ENCODE measurements at regions not wholly inside any gene's neighbourhood (a gene's known extent, or its start where the extent isn't known, plus 50 kb on each side); places are given as distances from the start of the nearest gene placed in this dataset.

GRCh38 chr11:87422566-87422965 is 384.8 kb downstream of the TMEM135 start:
- no peak overlapping the region for H2AFZ ChIP-seq (ENCODE audit: low read length)
- H3K79me2 ChIP-seq (ENCODE audit: insufficient read depth, low read length): no peaks in the 10 kb centered on the region
- H3K36me3 ChIP-seq (ENCODE audit: insufficient read depth, low read length): no peaks in the 10 kb centered on the region
- no peaks in the 10 kb centered on the region for H3K27me3 ChIP-seq (ENCODE audit: insufficient read depth, low read length, poor library complexity, severe bottlenecking)
- no peak for TF ChIP-seq CTCF (conservative IDR thresholded peaks at IDR 0.05; ENCODE audit: low read length)
- no peaks in the 10 kb centered on the region for H3K9me3 ChIP-seq (ENCODE audit: insufficient read depth, low read depth, low read length)
- no peaks in the 10 kb centered on the region for H3K4me1 ChIP-seq (ENCODE audit: insufficient read depth, low read length, poor library complexity, severe bottlenecking)
- H4K20me1 ChIP-seq (ENCODE audit: insufficient read depth, low read length, poor library complexity, severe bottlenecking): no peaks in the 10 kb centered on the region
- no peak overlapping the region for H3K9ac ChIP-seq (ENCODE audit: low read depth, low read length, poor library complexity, severe bottlenecking)
- no peak overlapping the region for H3K4me3 ChIP-seq (ENCODE audit: low read length, poor library complexity, severe bottlenecking)
- H3K4me2 ChIP-seq (ENCODE audit: low read depth, low read length, poor library complexity, severe bottlenecking): no peak overlapping the region
- H3K9me2 ChIP-seq (replicated peaks; ENCODE audit: low read depth, low read length): no peaks in the 10 kb centered on the region
- H3F3A ChIP-seq (ENCODE audit: low read depth): no peaks in the 10 kb centered on the region

- Histone ChIP-seq H2AFZ (ENCODE audit: low read length) (no peak overlapping the region), H3K27me3 (ENCODE audit: insufficient read depth, low read length, poor library complexity, severe bottlenecking) (no peaks in the 10 kb centered on the region), H3K9me2 (replicated peaks; ENCODE audit: low read depth, low read length) (no peaks in the 10 kb centered on the region), H3K4me1 (ENCODE audit: insufficient read depth, low read length, poor library complexity, severe bottlenecking) (no peaks in the 10 kb centered on the region), H3K4me3 (ENCODE audit: low read length, poor library complexity, severe bottlenecking) (no peak overlapping the region), H3F3A (ENCODE audit: low read depth) (no peaks in the 10 kb centered on the region), H4K20me1 (ENCODE audit: insufficient read depth, low read length, poor library complexity, severe bottlenecking) (no peaks in the 10 kb centered on the region), H3K9me3 (ENCODE audit: insufficient read depth, low read depth, low read length) (no peaks in the 10 kb centered on the region), H3K79me2 (ENCODE audit: insufficient read depth, low read length) (no peaks in the 10 kb centered on the region), H3K36me3 (ENCODE audit: insufficient read depth, low read length) (no peaks in the 10 kb centered on the region), H3K9ac (ENCODE audit: low read depth, low read length, poor library complexity, severe bottlenecking) (no peak overlapping the region), H3K4me2 (ENCODE audit: low read depth, low read length, poor library complexity, severe bottlenecking) (no peak overlapping the region)
- TF ChIP-seq EZH2phosphoT487 (IDR thresholded peaks at IDR 0.05; ENCODE audit: borderline replicate concordance) (no peak), CTCF (conservative IDR thresholded peaks at IDR 0.05; ENCODE audit: low read length) (peak; percentile 74)
Measured at GRCh38 chr11:87421422-87421821, 383.7 kb downstream of the TMEM135 start.

GRCh38 chr11:87417951-87418350 is 380.2 kb downstream of the TMEM135 start:
- Histone ChIP-seq H3K4me1 (ENCODE audit: insufficient read depth, low read length, poor library complexity, severe bottlenecking) (no peaks in the 10 kb centered on the region), H3F3A (ENCODE audit: low read depth) (no peaks in the 10 kb centered on the region), H3K9me2 (replicated peaks; ENCODE audit: low read depth, low read length) (no peaks in the 10 kb centered on the region), H3K9me3 (ENCODE audit: insufficient read depth, low read depth, low read length) (no peaks in the 10 kb centered on the region), H4K20me1 (ENCODE audit: insufficient read depth, low read length, poor library complexity, severe bottlenecking) (no peaks in the 10 kb centered on the region), H3K4me3 (ENCODE audit: low read length, poor library complexity, severe bottlenecking) (no peak overlapping the region), H2AFZ (ENCODE audit: low read length) (no peak overlapping the region), H3K79me2 (ENCODE audit: insufficient read depth, low read length) (no peaks in the 10 kb centered on the region), H3K9ac (ENCODE audit: low read depth, low read length, poor library complexity, severe bottlenecking) (no peak overlapping the region), H3K27me3 (ENCODE audit: insufficient read depth, low read length, poor library complexity, severe bottlenecking) (no peaks in the 10 kb centered on the region), H3K36me3 (ENCODE audit: insufficient read depth, low read length) (no peaks in the 10 kb centered on the region), H3K4me2 (ENCODE audit: low read depth, low read length, poor library complexity, severe bottlenecking) (no peak overlapping the region)
- TF ChIP-seq CTCF (conservative IDR thresholded peaks at IDR 0.05; ENCODE audit: low read length): no peak
- no peak for TF ChIP-seq EZH2phosphoT487 (IDR thresholded peaks at IDR 0.05; ENCODE audit: borderline replicate concordance)
